ENCODE measurements at regions not wholly inside any gene's neighbourhood (a gene's known extent, or its start where the extent isn't known, plus 50 kb on each side); places are given as distances from the start of the nearest gene placed in this dataset.
A peak's percentile ranks its signal among the peaks of the same experiment; 100 is the strongest.

GRCh38 chr15:62850791-62851291 lies 191.7 kb upstream of the TPM1 start:
- intact Hi-C loops (cut with DNase I) = loop anchor here in 1 of 10 donors (5.0 kb wide), 1 partner anchor 191 kb away; the partner anchor contains the start of gene TPM1
- Histone ChIP-seq H3K27ac (peak overlapping the region in 1 of 12 donors; percentile 37), H3K36me3 (no peaks in the 10 kb centered on the region), H3K4me3 (no peak overlapping the region), H3K9me3 (no peaks in the 10 kb centered on the region), H3K4me1 (peaks cover 0 to 24% (median 13%) of the 10 kb centered on the region in 12 donors), H3K27me3 (no peaks in the 10 kb centered on the region)
- no peak for DNase-seq
- 81 to 86% (median 84%) methylated on average over 8 to 9 of the region's 9 CpGs for WGBS, 4 donors
- TF ChIP-seq POLR2A (IDR thresholded peaks at IDR 0.05) = no peak
- no peak for TF ChIP-seq CTCF (IDR thresholded peaks at IDR 0.05)
- no peak for ATAC-seq

GRCh38 chr15:62853114-62853840 lies 189.3 kb upstream of the TPM1 start:
- intact Hi-C loops (cut with DNase I) = loop anchor here in 1 of 10 donors (5.0 kb wide), 1 partner anchor 189 kb away; the partner anchor contains the start of gene TPM1
- Histone ChIP-seq H3K4me1 (peaks cover 0 to 21% (median 9%) of the 10 kb centered on the region in 12 donors), H3K27ac (peak overlapping the region in 1 of 12 donors; percentile 27), H3K9me3 (no peaks in the 10 kb centered on the region), H3K36me3 (no peaks in the 10 kb centered on the region), H3K27me3 (no peaks in the 10 kb centered on the region), H3K4me3 (no peak overlapping the region)
- TF ChIP-seq CTCF (IDR thresholded peaks at IDR 0.05) = no peak
- DNase-seq (no peak), ATAC-seq (no peak)
- WGBS, 4 donors = 77 to 90% (median 81%) methylated on average over 5 of the region's 5 CpGs

GRCh38 chr15:62853841-62854225 lies 188.7 kb upstream of the TPM1 start:
- no peak for DNase-seq
- no peaks in the 10 kb centered on the region for H3K27me3 ChIP-seq
- H3K9me3 ChIP-seq = no peaks in the 10 kb centered on the region
- H3K4me1 ChIP-seq = peaks cover 0 to 16% (median 4%) of the 10 kb centered on the region in 12 donors
- H3K4me3 ChIP-seq = no peak overlapping the region
- WGBS, 4 donors = 70 to 92% (median 78%) methylated on average over 6 of the region's 6 CpGs
- no peak for ATAC-seq
- intact Hi-C loops (cut with DNase I) = loop anchor here in 1 of 10 donors (5.0 kb wide), 1 partner anchor 188 kb away; the partner anchor contains the start of gene TPM1
- H3K27ac ChIP-seq = no peak overlapping the region
- TF ChIP-seq POLR2A (IDR thresholded peaks at IDR 0.05) (no peak), CTCF (IDR thresholded peaks at IDR 0.05) (no peak)
- H3K36me3 ChIP-seq = no peaks in the 10 kb centered on the region

- intact Hi-C loops (cut with DNase I) = loop anchor here in 1 of 10 donors (5.0 kb wide), 1 partner anchor 188 kb away; the partner anchor contains the start of gene TPM1
- H3K9me3 ChIP-seq = no peaks in the 10 kb centered on the region
- WGBS, 4 donors = 88 to 97% (median 94%) methylated on average over 11 to 12 of the region's 12 CpGs
Observed at GRCh38 chr15:62854420-62855084, 188.0 kb upstream of the TPM1 start.

More at GRCh38 chr15:62854420-62855084, 188.0 kb upstream of the TPM1 start:
- H3K27me3 ChIP-seq = no peaks in the 10 kb centered on the region
- H3K4me1 ChIP-seq = peaks cover 0 to 10% (median under 1%) of the 10 kb centered on the region in 12 donors
- TF ChIP-seq POLR2A (IDR thresholded peaks at IDR 0.05) (no peak), CTCF (IDR thresholded peaks at IDR 0.05) (no peak)
- H3K36me3 ChIP-seq = no peaks in the 10 kb centered on the region
- ATAC-seq (no peak), DNase-seq (no peak)
- H3K27ac ChIP-seq = no peak overlapping the region
- no peak overlapping the region for H3K4me3 ChIP-seq

All from heart left ventricle (tissue), 16 donors.